Panc1 (cell line): ENCODE measurements at regions not wholly inside any gene's neighbourhood (a gene's known extent, or its start where the extent isn't known, plus 50 kb on each side); places are given as distances from the start of the nearest gene placed in this dataset.

ENCODE experiments used
- ATAC-seq: fragments of 200-7000 bp; cut with Tn5 transposase; 2 replicates; pipeline ENCODE4 v1.9.1; 2020; ENCODE audit warnings: mild to moderate bottlenecking, moderate library complexity
- BruUV-seq: library from RNA; stranded (reverse); fragments of 400-500 nt; replicated peaks from 2 replicates; lab custom pipeline; 2021; lab: Mats Ljungman, UMichigan
- CTCF ChIA-PET: fragments of 300-600 bp; sonication (Branson Sonifier 250); formaldehyde crosslinking; loops from one replicate; lab custom pipeline; 2022; ENCODE audit warnings: antibody characterized with exemption; lab: Charles Lee
- POLR2A ChIA-PET: fragments of 300-600 bp; sonication (Branson Sonifier 250); formaldehyde crosslinking; loops from one replicate; lab custom pipeline; 2022; ENCODE audit warnings: antibody characterized with exemption; lab: Charles Lee
- DNase-seq: peaks from one replicate; pipeline ENCODE4 v3.0.0-alpha.2; 2010; ENCODE audit warnings: low read depth, low spot score
- H3K27ac ChIP-seq: 2 replicates; pipeline ENCODE4 v1.5.1; 2011; ENCODE audit warnings: mild to moderate bottlenecking, low read length, inconsistent platforms
- H3K27me3 ChIP-seq: fragments of 200-500 bp; sonication (Bioruptor generic); 2 replicates; pipeline ENCODE4 v1.6.0; 2014; ENCODE audit warnings: low read length, inconsistent platforms; ENCODE audit not compliant: control insufficient read depth, insufficient read depth
- H3K36me3 ChIP-seq: fragments of 200-500 bp; sonication (Bioruptor generic); 2 replicates; pipeline ENCODE4 v1.5.1; 2014; ENCODE audit warnings: inconsistent platforms, mild to moderate bottlenecking, low read length, moderate library complexity; ENCODE audit not compliant: control insufficient read depth, insufficient read depth
- H3K4me1 ChIP-seq: 2 replicates; pipeline ENCODE4 v1.5.1; 2011; ENCODE audit warnings: inconsistent platforms, mild to moderate bottlenecking, low read length, moderate library complexity; ENCODE audit not compliant: control insufficient read depth, insufficient read depth
- H3K4me3 ChIP-seq, 2 experiments: 2 replicates each; pipeline ENCODE4 v1.5.1; 2011 to 2012; ENCODE audit warnings: low read depth in 2 of 2, low read length in 2 of 2, mild to moderate bottlenecking in 2 of 2, inconsistent platforms in 1 of 2, moderate library complexity in 1 of 2
- H3K9me3 ChIP-seq: fragments of 200-500 bp; sonication (Bioruptor generic); 2 replicates; pipeline ENCODE4 v1.5.1; 2014; ENCODE audit warnings: low read depth, mild to moderate bottlenecking, inconsistent platforms, low read length, moderate library complexity; ENCODE audit not compliant: control insufficient read depth, insufficient read depth
- CTCF ChIP-seq: fragments of 450-650 bp; IDR thresholded peaks from 2 replicates; pipeline ENCODE4 v1.5.1; 2017; ENCODE audit warnings: mild to moderate bottlenecking
- POLR2AphosphoS5 ChIP-seq: IDR thresholded peaks from 2 replicates; pipeline ENCODE4 v1.6.1; 2012; ENCODE audit warnings: mild to moderate bottlenecking, low read depth, low read length, moderate library complexity
- REST ChIP-seq, 2 experiments: IDR thresholded peaks; 2 replicates each; pipeline ENCODE4 v1.6.1; 2011 to 2012; ENCODE audit warnings: low read depth in 2 of 2, control low read depth in 1 of 2, low read length in 1 of 2, mild to moderate bottlenecking in 1 of 2, moderate library complexity in 1 of 2; ENCODE audit not compliant: insufficient read depth in 1 of 2
- SIN3A ChIP-seq: IDR thresholded peaks from 2 replicates; pipeline ENCODE4 v1.6.1; 2012; ENCODE audit warnings: low read depth, mild to moderate bottlenecking, low read length, moderate library complexity, borderline replicate concordance; ENCODE audit not compliant: insufficient read depth
- TCF7L2 ChIP-seq: IDR thresholded peaks from 2 replicates; pipeline ENCODE4 v1.6.1; 2011; ENCODE audit warnings: mild to moderate bottlenecking, low read depth, low read length, inconsistent platforms
- in situ Hi-C: cut with HindIII; loops from 2 replicates; pipeline ENCODE4 v1.10.0; 2016; ENCODE audit warnings: low sequenced_read_pairs, low pct_unique_long_range_greater_than_20kb
- intact Hi-C: fragments of 100-400 bp; cut with micrococcal nuclease; formaldehyde crosslinking; loops from one replicate; pipeline ENCODE4 v1.10.0; 2022; ENCODE audit not compliant: unreplicated experiment

- no peak overlapping the region for H3K4me3 ChIP-seq
- TF ChIP-seq TCF7L2 = no peak
- TF ChIP-seq SIN3A = no peak
- no peak for TF ChIP-seq CTCF
- no peak for TF ChIP-seq REST (IDR thresholded peaks at IDR 0.05; ENCODE audit: insufficient read depth in 1 of 2, low read depth in 2 of 2, low read length in 1 of 2)
- TF ChIP-seq POLR2AphosphoS5 = no peak
- no peaks in the 10 kb centered on the region for H3K4me1 ChIP-seq
- in situ Hi-C loops = no loop called here
- no TSS peak for BruUV-seq
- H3K9me3 ChIP-seq = no peaks in the 10 kb centered on the region
- ATAC-seq (no peak), DNase-seq (no peak)
- CTCF ChIA-PET = no interaction called here
- H3K27me3 ChIP-seq = no peaks in the 10 kb centered on the region
- no peak overlapping the region for H3K27ac ChIP-seq
- intact Hi-C loops = no loop called here
- H3K36me3 ChIP-seq = no peaks in the 10 kb centered on the region
- POLR2A ChIA-PET = no interaction called here
Observed at GRCh38 chr4:138521809-138522208, 279.7 kb upstream of the SLC7A11 start.

- TF ChIP-seq CTCF (no peak), TCF7L2 (no peak), POLR2AphosphoS5 (no peak), SIN3A (no peak), REST (IDR thresholded peaks at IDR 0.05; ENCODE audit: insufficient read depth in 1 of 2, low read depth in 2 of 2, low read length in 1 of 2) (no peak)
- Histone ChIP-seq H3K9me3 (no peaks in the 10 kb centered on the region), H3K36me3 (no peaks in the 10 kb centered on the region), H3K27ac (no peak overlapping the region), H3K4me1 (no peaks in the 10 kb centered on the region), H3K4me3 (no peak overlapping the region), H3K27me3 (no peaks in the 10 kb centered on the region)
- POLR2A ChIA-PET = no interaction called here
- ATAC-seq (no peak), DNase-seq (no peak)
- intact Hi-C loops = no loop called here
- CTCF ChIA-PET = no interaction called here
- in situ Hi-C loops = no loop called here
- BruUV-seq = no TSS peak
Observed at GRCh38 chr4:138519436-138519835, 277.3 kb upstream of the SLC7A11 start.
